ENCODE measurements at regions not wholly inside any gene's neighbourhood (a gene's known extent, or its start where the extent isn't known, plus 50 kb on each side); places are given as distances from the start of the nearest gene placed in this dataset.

- TF ChIP-seq CTCF (IDR thresholded peaks at IDR 0.05) (no peak), POLR2A (IDR thresholded peaks at IDR 0.05) (no peak)
Measured at GRCh38 chr4:85094735-85095134, 128.2 kb upstream of the WDFY3 start.

All from right lobe of liver (tissue), 4 donors.